Duodenal mucosa (tissue), 2 donors: ENCODE measurements at regions not wholly inside any gene's neighbourhood (a gene's known extent, or its start where the extent isn't known, plus 50 kb on each side); places are given as distances from the start of the nearest gene placed in this dataset.

ENCODE experiments used
- H3K27ac ChIP-seq: one replicate; pipeline ENCODE4 v1.7.0; 2013; ENCODE audit warnings: low read depth, low read length
- H3K27me3 ChIP-seq, 2 donors: one replicate each; pipeline ENCODE4 v1.7.0; 2013; ENCODE audit warnings: low read length in 2 of 2, control low read depth in 1 of 2; ENCODE audit not compliant: insufficient read depth in 2 of 2, control insufficient read depth in 1 of 2
- H3K36me3 ChIP-seq, 2 donors: one replicate each; pipeline ENCODE4 v1.7.0; 2013; ENCODE audit warnings: low read length in 2 of 2, control low read depth in 1 of 2; ENCODE audit not compliant: insufficient read depth in 2 of 2, control insufficient read depth in 1 of 2
- H3K4me1 ChIP-seq, 2 donors: one replicate each; pipeline ENCODE4 v1.7.0; 2013; ENCODE audit warnings: low read length in 2 of 2, control low read depth in 1 of 2; ENCODE audit not compliant: insufficient read depth in 2 of 2, control insufficient read depth in 1 of 2
- H3K4me3 ChIP-seq, 2 donors: one replicate each; pipeline ENCODE4 v1.7.0; 2013; ENCODE audit warnings: low read length in 2 of 2, low read depth in 1 of 2
- H3K9ac ChIP-seq, 2 donors: one replicate each; pipeline ENCODE4 v1.7.0; 2013; ENCODE audit warnings: low read length in 2 of 2, low read depth in 1 of 2
- H3K9me3 ChIP-seq, 2 donors: one replicate each; pipeline ENCODE4 v1.7.0; 2013; ENCODE audit warnings: low read length in 2 of 2, control low read depth in 1 of 2; ENCODE audit not compliant: control insufficient read depth in 1 of 2

DNA sequence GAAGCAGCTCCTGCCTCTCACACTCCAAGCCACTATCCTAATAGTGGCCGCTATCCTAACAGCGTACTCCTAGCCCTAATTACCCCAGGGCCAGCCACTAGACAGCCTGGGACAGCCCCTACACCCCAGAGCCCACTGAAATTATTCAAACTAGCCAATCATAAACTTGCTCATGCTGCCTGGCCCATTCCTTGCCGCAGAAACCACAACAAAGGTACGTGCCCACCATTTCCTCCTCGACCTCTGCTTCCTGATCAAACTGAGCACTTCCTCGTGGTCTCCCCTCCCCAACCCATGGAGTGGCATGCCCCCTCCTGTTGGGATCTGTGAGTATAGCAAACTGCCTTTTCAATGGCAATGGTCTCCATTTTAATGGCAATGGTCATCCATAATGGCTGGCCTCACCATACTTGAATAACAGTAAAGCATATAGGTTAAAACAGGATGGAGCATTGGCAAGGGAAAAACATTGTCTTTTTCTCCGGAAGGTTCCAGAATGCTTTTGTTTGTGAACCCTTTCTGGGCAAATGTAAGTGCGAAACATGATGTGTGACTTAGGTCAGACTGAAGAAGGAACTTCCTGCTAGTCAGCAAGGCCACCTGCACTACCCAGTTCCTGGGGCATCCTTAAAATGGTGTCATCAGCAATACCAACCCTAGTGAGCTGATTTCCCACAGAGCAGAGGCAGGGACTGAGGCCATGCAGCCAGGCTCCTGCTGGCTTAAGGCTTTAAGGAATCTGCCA lies 107.1 kb upstream of the ATP6AP2 start:
- Histone ChIP-seq H3K9me3 (no peaks in the 10 kb centered on the region), H3K27me3 (no peaks in the 10 kb centered on the region), H3K4me3 (no peak overlapping the region), H3K9ac (no peak overlapping the region), H3K4me1 (peaks cover 0 to 7% of the 10 kb centered on the region in 2 donors), H3K36me3 (no peaks in the 10 kb centered on the region), H3K27ac (no peak overlapping the region)

DNA sequence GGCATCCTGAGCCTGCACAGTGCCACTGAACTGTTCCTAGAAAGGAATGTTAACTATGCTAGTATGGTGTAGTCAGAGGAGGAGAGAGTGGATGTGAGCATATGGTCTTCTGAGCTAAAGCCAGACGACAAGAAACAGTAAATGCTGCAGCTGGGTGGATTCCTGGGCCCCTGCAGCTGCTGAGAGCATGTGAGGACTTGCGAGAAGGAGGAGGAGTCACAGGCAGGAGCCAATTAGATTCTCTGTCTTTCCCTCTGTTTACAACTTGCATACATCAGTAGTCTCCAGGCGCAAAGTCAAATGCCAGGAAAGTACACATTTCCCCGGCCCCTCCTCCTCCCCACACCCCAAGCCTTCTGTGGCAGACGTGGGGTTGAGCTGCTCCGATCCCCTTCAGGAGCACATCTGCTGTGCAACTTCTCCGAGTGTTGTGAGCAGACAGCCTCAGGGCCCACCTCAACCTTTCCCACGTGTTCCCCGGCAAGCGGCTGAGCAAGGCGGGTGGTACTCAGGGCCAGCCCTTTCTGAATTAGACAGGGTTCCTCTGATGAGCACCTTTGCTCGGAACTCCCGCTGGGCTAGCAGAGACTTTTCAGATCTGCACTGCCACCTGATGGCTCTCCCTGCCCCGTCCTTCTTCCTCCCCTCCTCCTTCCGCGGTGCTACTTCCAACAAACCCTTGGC lies 108.7 kb upstream of the ATP6AP2 start:
- Histone ChIP-seq H3K4me1 (peaks cover 4 to 15% of the 10 kb centered on the region in 2 donors), H3K9me3 (no peaks in the 10 kb centered on the region), H3K9ac (peak overlapping the region in 1 of 2 donors; percentile 39), H3K27ac (peak overlapping the region; percentile 42), H3K4me3 (peak overlapping the region; percentile 43 to 50), H3K36me3 (no peaks in the 10 kb centered on the region), H3K27me3 (no peaks in the 10 kb centered on the region)

DNA sequence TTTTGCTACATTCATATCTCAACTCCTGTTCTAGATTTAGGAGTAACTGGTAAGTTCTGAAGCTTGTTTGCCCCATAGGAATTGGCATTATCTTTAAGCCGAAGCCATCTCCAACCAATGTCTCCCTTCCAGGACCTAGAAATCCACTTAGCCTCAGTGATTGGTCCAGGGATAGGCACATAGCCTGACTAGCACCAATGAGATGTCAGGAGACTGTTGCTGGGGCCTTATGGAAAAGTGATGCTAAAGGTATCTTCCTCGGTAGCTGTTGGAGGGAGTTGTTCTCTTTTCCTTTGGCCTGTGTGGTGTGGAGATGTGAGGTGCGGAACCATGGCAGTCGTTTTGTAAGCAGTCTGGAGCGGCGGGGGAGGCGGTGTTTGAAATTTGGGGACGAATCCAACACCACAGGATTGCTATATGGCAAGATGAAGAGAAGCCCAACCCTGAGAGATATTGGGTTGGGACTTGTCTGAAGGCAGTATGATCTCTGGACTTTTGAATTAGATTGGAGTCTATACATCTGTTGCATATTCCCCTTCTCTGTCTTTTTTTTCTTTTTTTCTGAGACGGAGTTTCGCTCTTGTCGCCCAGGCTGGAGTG lies 109.8 kb upstream of the ATP6AP2 start:
- Histone ChIP-seq H3K4me3 (no peak overlapping the region), H3K27ac (no peak overlapping the region), H3K27me3 (no peaks in the 10 kb centered on the region), H3K9me3 (no peaks in the 10 kb centered on the region), H3K9ac (no peak overlapping the region), H3K4me1 (peaks cover 4 to 15% of the 10 kb centered on the region in 2 donors), H3K36me3 (no peaks in the 10 kb centered on the region)

DNA sequence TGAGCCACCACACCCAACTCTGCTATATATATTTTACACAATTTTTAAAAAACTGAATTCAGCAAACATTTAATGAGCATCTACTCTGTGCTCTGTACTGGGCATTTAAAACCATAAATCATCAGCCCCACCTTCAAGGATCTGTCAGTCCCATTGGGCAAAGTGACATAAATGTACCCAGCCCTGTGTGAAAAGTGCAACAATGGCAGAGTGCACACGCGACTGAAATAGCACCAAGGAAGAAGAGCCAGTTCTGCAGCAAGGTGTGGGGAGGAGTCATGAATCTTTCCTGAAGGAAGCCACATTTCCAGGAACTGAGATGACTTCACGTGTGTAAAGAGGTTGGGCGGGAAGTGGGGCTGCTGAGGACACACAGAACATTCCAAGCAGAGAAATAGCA lies 111.5 kb upstream of the ATP6AP2 start:
- peaks cover 4 to 15% of the 10 kb centered on the region in 2 donors for H3K4me1 ChIP-seq
- H3K4me3 ChIP-seq = no peak overlapping the region
- H3K9ac ChIP-seq = no peak overlapping the region
- no peaks in the 10 kb centered on the region for H3K36me3 ChIP-seq
- no peaks in the 10 kb centered on the region for H3K27me3 ChIP-seq
- H3K9me3 ChIP-seq = no peaks in the 10 kb centered on the region
- H3K27ac ChIP-seq = no peak overlapping the region

DNA sequence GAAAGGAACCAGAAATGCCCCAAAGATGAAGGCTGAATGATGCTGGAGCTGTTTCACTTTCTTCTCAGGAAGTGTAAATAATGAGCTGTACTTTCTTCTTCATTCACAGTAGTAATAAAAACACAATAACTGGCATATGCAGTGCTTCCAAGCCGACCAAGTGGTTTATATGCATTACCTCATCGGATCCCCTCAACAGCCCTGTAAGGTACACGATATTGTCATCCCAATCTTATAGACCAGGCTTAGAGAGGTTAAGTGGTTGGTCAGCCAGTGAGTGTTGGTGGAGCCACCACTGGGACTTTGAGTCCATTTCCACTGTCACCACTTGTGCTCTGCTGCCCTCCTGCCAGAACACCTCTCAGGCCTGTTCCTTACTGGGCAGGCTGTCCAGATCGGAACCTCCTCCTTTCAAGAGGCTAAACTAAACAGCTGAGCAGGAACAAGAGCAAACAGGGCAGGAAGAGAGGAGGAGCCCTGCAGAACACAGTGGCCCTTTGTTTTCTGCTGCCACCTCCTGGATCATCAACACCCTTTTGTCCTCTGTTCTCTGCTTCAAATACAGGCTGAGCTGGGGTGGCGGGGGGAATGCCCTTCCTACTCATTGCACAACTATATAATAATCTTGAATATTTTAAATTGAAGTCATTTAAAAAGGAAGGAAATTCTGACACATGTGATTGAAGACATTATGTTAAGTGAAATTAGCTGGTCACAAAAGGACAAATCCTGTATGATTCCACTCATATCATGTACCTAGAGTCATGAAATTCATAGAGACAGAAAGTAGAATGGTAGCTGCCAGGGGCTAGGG lies 112.5 kb upstream of the ATP6AP2 start:
- no peaks in the 10 kb centered on the region for H3K27me3 ChIP-seq
- no peaks in the 10 kb centered on the region for H3K36me3 ChIP-seq
- no peak overlapping the region for H3K4me3 ChIP-seq
- H3K4me1 ChIP-seq = peaks cover 4 to 11% of the 10 kb centered on the region in 2 donors
- no peaks in the 10 kb centered on the region for H3K9me3 ChIP-seq
- no peak overlapping the region for H3K27ac ChIP-seq
- H3K9ac ChIP-seq = peak overlapping the region in 1 of 2 donors; percentile 19

DNA sequence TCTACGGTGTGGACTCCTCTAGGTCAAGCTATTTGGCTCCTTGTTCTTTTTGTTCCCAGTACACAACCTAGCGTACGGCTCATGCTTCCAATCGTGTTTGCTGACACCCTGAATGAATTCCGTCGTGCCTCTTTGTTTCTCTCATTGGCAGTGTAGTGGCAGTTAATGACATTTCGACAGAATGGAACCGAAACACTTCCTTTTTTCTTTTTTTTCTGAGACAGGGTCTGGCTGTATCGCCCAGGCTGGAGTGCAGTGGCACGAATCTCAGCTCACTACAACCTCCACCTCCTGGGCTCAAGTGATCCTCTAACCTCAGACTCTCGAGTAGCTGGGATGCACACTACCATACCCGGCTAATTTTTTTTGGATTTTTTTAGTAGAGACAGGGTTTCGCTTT lies 113.3 kb upstream of the ATP6AP2 start:
- H3K9me3 ChIP-seq = no peaks in the 10 kb centered on the region
- no peak overlapping the region for H3K9ac ChIP-seq
- H3K4me1 ChIP-seq = peaks cover 4 to 8% of the 10 kb centered on the region in 2 donors
- no peak overlapping the region for H3K4me3 ChIP-seq
- H3K27me3 ChIP-seq = no peaks in the 10 kb centered on the region
- H3K36me3 ChIP-seq = no peaks in the 10 kb centered on the region
- no peak overlapping the region for H3K27ac ChIP-seq

DNA sequence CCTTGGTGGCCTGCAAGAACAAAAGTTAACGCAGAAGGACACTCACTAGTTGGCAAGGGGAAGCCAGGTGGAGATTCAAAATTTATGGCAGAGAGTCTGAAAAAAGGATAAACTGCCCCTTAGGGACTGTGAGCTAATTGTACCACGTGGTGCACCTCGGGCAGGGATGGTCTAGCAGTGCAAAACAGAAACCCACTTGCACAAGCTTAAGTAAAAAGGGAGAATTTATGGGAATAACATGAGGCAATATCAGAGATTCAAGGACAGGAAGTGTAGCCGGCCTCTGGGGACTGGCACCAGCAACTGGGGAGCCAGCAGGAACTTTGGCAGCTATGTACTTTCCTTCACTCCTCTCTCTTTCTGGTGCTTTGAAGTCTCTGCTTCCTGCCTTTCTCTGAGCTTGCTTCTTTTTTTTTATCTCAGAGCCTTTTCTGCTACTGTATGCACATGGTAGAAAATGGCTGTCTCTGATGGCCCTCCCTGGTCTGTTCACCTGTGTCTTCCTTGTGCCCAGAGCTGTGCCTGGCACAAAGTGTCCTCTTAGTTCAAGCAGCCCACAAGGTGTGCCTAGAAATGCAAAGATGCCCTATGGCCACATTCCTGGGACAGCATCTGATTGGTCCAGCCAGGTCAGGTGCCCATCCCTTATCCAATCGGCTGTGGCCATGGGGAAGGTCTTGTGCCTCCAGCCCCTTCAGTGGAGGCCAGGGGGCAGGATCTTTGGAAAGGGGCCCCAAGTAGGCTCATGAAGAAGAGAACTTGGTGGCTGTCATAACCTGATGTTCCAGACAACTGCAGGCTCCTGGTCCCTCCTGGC lies 114.8 kb upstream of the ATP6AP2 start:
- Histone ChIP-seq H3K4me3 (no peak overlapping the region), H3K36me3 (no peaks in the 10 kb centered on the region), H3K27ac (no peak overlapping the region), H3K9me3 (no peaks in the 10 kb centered on the region), H3K9ac (no peak overlapping the region), H3K27me3 (no peaks in the 10 kb centered on the region), H3K4me1 (peaks cover 4 to 8% of the 10 kb centered on the region in 2 donors)

DNA sequence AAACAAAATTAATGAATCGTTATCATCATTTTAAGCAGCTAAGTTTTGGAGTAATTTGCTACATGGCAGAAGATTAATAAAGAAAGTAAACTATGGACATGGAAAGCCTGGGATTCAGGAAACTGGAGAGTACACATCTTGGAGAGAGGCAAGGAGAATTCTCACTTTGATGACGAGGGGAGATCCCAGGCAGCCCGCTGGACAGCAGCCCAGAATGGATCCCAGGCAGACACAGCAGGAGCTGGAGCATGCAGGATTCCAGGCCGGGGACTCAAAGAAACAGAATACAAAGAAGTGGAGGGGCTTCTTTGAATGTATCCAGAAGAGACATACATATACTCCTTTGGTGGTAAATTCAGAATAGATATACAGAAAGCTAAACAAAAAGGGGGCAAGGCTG lies 118.0 kb upstream of the ATP6AP2 start:
- Histone ChIP-seq H3K4me3 (no peak overlapping the region), H3K4me1 (peaks cover under 1% of the 10 kb centered on the region in 2 donors), H3K9ac (no peak overlapping the region), H3K27me3 (no peaks in the 10 kb centered on the region), H3K27ac (no peak overlapping the region), H3K9me3 (no peaks in the 10 kb centered on the region), H3K36me3 (no peaks in the 10 kb centered on the region)

DNA sequence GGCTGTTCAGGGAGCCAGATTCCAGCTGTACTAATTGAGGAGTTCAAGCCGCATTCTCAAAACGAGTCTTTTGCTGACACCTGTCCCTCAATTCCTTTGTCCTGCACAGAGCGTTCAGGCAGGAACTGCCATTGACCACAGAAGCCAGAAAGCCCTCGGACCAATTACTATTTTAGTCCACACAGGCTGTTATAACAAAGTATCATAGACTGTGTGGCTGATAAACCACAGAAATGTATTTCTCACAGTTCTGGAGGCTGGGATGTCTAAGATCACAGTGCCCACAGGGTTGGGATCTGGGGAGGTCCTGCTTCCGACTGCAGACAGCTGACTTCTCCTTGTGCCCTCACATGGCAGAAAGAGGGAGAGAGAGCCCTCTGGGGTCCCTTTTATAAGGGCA lies 119.8 kb upstream of the ATP6AP2 start:
- Histone ChIP-seq H3K36me3 (no peaks in the 10 kb centered on the region), H3K27me3 (no peaks in the 10 kb centered on the region), H3K9ac (no peak overlapping the region), H3K4me1 (no peaks in the 10 kb centered on the region), H3K27ac (no peak overlapping the region), H3K9me3 (no peaks in the 10 kb centered on the region), H3K4me3 (no peak overlapping the region)
